Fibroblast of the aortic adventitia (primary cell): ENCODE measurements at regions not wholly inside any gene's neighbourhood (a gene's known extent, or its start where the extent isn't known, plus 50 kb on each side); places are given as distances from the start of the nearest gene placed in this dataset.

Source experiments
- DNase-seq: peaks from one replicate; pipeline ENCODE4 v3.0.0-alpha.2; 2010; ENCODE audit warnings: low read depth
- H3K4me3 ChIP-seq: 2 replicates; pipeline ENCODE4 v1.5.1; 2011; ENCODE audit warnings: low read depth, mild to moderate bottlenecking, control low read depth, low read length, moderate library complexity
- TF ChIP-seq, protein P1 (sequence below): IDR thresholded peaks from 2 replicates; pipeline ENCODE4 v1.5.1; 2011; ENCODE audit warnings: mild to moderate bottlenecking, low read length, control low read depth, inconsistent platforms; ENCODE audit not compliant: insufficient read depth

DNA sequence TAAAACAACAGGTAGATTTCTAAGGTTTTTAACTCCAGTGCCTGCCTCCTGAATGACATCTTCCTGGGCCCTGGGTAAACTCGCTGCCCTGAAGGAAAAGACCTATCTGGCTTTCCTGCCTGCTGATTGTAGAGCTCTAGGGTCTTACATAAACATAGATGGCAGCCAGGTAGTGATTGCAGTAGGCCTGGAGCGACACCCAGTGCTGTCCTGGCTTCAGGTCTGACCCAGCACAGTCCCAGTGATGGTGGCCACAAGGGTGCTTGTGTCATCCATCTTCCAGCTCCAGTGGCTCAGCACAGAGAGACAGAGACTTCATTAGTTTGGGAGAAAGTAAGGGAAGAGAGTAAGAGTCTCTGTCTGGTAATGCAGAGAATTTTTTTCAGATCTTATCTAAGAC is 542.9 kb upstream of the IMPG1 start:
- TF ChIP-seq, protein P1, sequence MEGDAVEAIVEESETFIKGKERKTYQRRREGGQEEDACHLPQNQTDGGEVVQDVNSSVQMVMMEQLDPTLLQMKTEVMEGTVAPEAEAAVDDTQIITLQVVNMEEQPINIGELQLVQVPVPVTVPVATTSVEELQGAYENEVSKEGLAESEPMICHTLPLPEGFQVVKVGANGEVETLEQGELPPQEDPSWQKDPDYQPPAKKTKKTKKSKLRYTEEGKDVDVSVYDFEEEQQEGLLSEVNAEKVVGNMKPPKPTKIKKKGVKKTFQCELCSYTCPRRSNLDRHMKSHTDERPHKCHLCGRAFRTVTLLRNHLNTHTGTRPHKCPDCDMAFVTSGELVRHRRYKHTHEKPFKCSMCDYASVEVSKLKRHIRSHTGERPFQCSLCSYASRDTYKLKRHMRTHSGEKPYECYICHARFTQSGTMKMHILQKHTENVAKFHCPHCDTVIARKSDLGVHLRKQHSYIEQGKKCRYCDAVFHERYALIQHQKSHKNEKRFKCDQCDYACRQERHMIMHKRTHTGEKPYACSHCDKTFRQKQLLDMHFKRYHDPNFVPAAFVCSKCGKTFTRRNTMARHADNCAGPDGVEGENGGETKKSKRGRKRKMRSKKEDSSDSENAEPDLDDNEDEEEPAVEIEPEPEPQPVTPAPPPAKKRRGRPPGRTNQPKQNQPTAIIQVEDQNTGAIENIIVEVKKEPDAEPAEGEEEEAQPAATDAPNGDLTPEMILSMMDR, result no peak
- no peak for DNase-seq

GRCh38 chr6:76612954-76613353 is 540.5 kb upstream of the IMPG1 start:
- no peak overlapping the region for H3K4me3 ChIP-seq
- DNase-seq, result no peak
- TF ChIP-seq, protein P1, result no peak

More for the DNA sequence above, 542.9 kb upstream of the IMPG1 start:
- H3K4me3 ChIP-seq, result no peak overlapping the region

DNA sequence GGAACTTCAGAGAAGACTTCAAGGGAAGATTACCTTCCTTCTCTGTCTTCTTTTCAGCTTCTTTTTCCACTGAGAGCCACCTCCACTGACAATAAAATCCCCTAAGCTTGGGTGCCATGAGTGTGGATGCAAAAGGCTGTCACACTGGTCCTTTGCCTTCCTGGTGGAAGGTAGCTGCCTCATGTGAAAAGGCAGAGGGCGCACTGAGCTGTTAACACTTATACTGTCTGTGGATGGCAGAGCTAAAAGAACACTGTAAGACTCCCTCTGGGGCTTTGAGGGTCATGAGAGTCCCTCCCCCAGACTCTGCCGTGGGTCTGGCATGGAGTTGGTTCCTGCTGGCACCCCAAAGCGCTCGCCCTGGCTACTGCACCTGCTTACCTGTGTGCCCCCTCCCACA is 536.7 kb upstream of the IMPG1 start:
- no peak for DNase-seq
- no peak overlapping the region for H3K4me3 ChIP-seq
- TF ChIP-seq, protein P1, result no peak

GRCh38 chr6:76594109-76594508 is 521.6 kb upstream of the IMPG1 start:
- TF ChIP-seq, protein P1, result no peak
- no peak overlapping the region for H3K4me3 ChIP-seq
- DNase-seq, result no peak

GRCh38 chr6:76593668-76594067 is 521.2 kb upstream of the IMPG1 start:
- TF ChIP-seq, protein P1, result no peak

GRCh38 chr6:76592566-76592965 is 520.1 kb upstream of the IMPG1 start:
- DNase-seq, result no peak
- H3K4me3 ChIP-seq, result no peak overlapping the region
- TF ChIP-seq, protein P1, result no peak

More at GRCh38 chr6:76593668-76594067, 521.2 kb upstream of the IMPG1 start:
- H3K4me3 ChIP-seq, result no peak overlapping the region
- DNase-seq, result no peak

DNA sequence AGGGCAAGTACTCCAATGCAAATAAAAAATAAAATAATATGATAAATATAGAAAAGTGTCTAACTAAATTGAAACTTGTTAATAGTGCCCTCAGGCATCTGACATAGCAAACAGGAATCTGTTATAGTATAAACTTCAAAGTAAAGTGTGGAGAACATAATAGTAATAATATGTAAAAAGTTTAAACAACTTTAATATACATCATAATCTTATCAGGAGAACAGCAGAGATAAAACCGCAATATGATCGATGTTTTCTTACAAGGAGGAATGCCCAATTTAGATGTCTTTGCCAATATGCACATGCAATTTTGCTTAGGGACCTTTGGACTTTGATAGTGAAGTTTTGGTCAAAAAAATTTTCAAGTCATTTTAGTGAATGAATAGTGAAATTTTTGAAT is 514.8 kb upstream of the IMPG1 start:
- no peak for DNase-seq
- no peak overlapping the region for H3K4me3 ChIP-seq
- TF ChIP-seq, protein P1, result no peak
